ENCODE measurements at regions not wholly inside any gene's neighbourhood (a gene's known extent, or its start where the extent isn't known, plus 50 kb on each side); places are given as distances from the start of the nearest gene placed in this dataset.
"Not testable (repeated sequence)": the region's sequence is repeated elsewhere in the genome, so short reads cannot be mapped to it uniquely, and the experiment has no call there.

DNA sequence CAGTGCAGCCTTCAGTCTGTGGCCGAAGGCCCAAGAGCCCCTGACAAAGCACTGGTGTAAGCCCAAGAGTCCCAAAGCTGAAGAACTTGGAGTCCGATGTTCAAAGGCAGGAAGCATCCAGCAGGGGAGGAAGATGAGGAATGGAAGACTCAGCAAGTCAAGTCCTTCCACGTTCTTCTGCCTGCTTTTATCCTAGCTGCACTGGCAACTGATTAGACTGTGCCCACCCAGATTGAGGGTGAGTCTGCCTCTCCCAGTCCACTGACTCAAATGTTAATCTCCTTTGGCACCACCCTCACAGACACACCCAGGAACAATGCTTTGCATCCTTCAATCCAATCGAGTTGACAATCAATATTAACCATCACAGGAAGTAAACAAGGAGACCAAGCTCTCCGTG, 282.2 kb upstream of the CLEC14A start:
- not testable (repeated sequence) for TF ChIP-seq EP300 (IDR thresholded peaks at IDR 0.05; ENCODE audit: low read length); RFX5 (IDR thresholded peaks at IDR 0.05; ENCODE audit: low read depth, low read length); CAMTA2 (CRISPR knock-in tag; conservative IDR thresholded peaks at IDR 0.05)
